IMR-90 (cell line): ENCODE measurements at regions not wholly inside any gene's neighbourhood (a gene's known extent, or its start where the extent isn't known, plus 50 kb on each side); places are given as distances from the start of the nearest gene placed in this dataset.

Experiments
- CEBPB ChIP-seq: IDR thresholded peaks from 2 replicates; pipeline ENCODE4 v1.6.1; 2012; ENCODE audit warnings: low read depth, low read length, improper control_type of control experiment
- CHD1 ChIP-seq: IDR thresholded peaks from 2 replicates; pipeline ENCODE4 v1.6.1; 2012; ENCODE audit warnings: low read depth, low read length, improper control_type of control experiment
- CTCF ChIP-seq: conservative IDR thresholded peaks from 2 replicates; pipeline ENCODE4 v1.5.1; 2012; ENCODE audit warnings: mild to moderate bottlenecking, low read depth, low read length, improper control_type of control experiment
- ELK1 ChIP-seq: fragments of 150-350 bp; IDR thresholded peaks from 2 replicates; pipeline ENCODE4 v1.6.1; 2016; ENCODE audit warnings: low read depth, mild to moderate bottlenecking, low read length, moderate library complexity, borderline replicate concordance
- MAFK ChIP-seq: IDR thresholded peaks from 2 replicates; pipeline ENCODE4 v1.6.1; 2012; ENCODE audit warnings: low read depth, low read length, improper control_type of control experiment
- MXI1 ChIP-seq: IDR thresholded peaks from 2 replicates; pipeline ENCODE4 v1.6.1; 2012; ENCODE audit warnings: low read depth, mild to moderate bottlenecking, low read length, moderate library complexity, borderline replicate concordance
- POLR2A ChIP-seq: IDR thresholded peaks from 2 replicates; pipeline ENCODE4 v1.6.1; 2012; ENCODE audit warnings: mild to moderate bottlenecking, low read depth, low read length
- RAD21 ChIP-seq: IDR thresholded peaks from 2 replicates; pipeline ENCODE4 v1.6.1; 2012; ENCODE audit warnings: low read length, improper control_type of control experiment
- SMC3 ChIP-seq: fragments of 150-350 bp; IDR thresholded peaks from 2 replicates; pipeline ENCODE4 v1.6.1; 2016; ENCODE audit warnings: low read depth, mild to moderate bottlenecking, antibody characterized with exemption, low read length, moderate library complexity

GRCh38 chr4:135072553-135072952 is 871.0 kb upstream of the PABPC4L start:
- no peak for TF ChIP-seq CTCF
- no peak for TF ChIP-seq POLR2A
- TF ChIP-seq SMC3 = no peak
- TF ChIP-seq CHD1 = no peak
- no peak for TF ChIP-seq RAD21
- no peak for TF ChIP-seq CEBPB
- no peak for TF ChIP-seq ELK1
- no peak for TF ChIP-seq MXI1
- no peak for TF ChIP-seq MAFK
